Gastroesophageal sphincter (tissue), 4 donors: ENCODE measurements at regions not wholly inside any gene's neighbourhood (a gene's known extent, or its start where the extent isn't known, plus 50 kb on each side); places are given as distances from the start of the nearest gene placed in this dataset.

ENCODE experiments used
- ATAC-seq: fragments of 150-250 bp; one replicate; pipeline ENCODE4 v1.9.1; 2016; ENCODE audit warnings: mild to moderate bottlenecking, moderate library complexity
- H3K27ac ChIP-seq, 4 donors: fragments of 200-600 bp; sonication (generic) in 3 of 4; 1 replicate in 3 of 4; 2 replicates in 1 of 4; pipeline ENCODE4 v1.5.1; 2016 to 2019
- H3K27me3 ChIP-seq: fragments of 200-600 bp; sonication (generic); one replicate; pipeline ENCODE4 v1.5.1; 2019
- H3K36me3 ChIP-seq, 2 donors: fragments of 200-600 bp; sonication (generic); one replicate each; pipeline ENCODE4 v1.5.1; 2019; ENCODE audit warnings: control low read depth in 1 of 2
- H3K4me1 ChIP-seq, 3 donors: fragments of 200-600 bp; sonication (generic); 1 replicate in 2 of 3; 2 replicates in 1 of 3; pipeline ENCODE4 v1.5.1; 2016 to 2019; ENCODE audit warnings: control low read depth in 2 of 3
- H3K4me3 ChIP-seq, 2 donors: fragments of 200-600 bp; sonication (generic); one replicate each; pipeline ENCODE4 v1.5.1; 2019; ENCODE audit warnings: mild to moderate bottlenecking in 1 of 2, moderate library complexity in 1 of 2
- H3K9me3 ChIP-seq, 3 donors: fragments of 200-600 bp; sonication (generic); one replicate each; pipeline ENCODE4 v1.5.1; 2017 to 2019; ENCODE audit warnings: control low read depth in 2 of 3
- EP300 ChIP-seq: sonication (generic); formaldehyde crosslinking; IDR thresholded peaks from one replicate; pipeline ENCODE4 v1.6.1; 2017; ENCODE audit warnings: antibody characterized with exemption, mild to moderate bottlenecking
- POLR2A ChIP-seq, 2 donors: fragments of 450-650 bp; IDR thresholded peaks; one replicate each; pipeline ENCODE4 v1.6.1; 2017; ENCODE audit warnings: antibody characterized with exemption in 2 of 2, mild to moderate bottlenecking in 2 of 2, moderate library complexity in 1 of 2
- POLR2AphosphoS5 ChIP-seq: sonication (generic); formaldehyde crosslinking; IDR thresholded peaks from one replicate; pipeline ENCODE4 v1.6.1; 2017; ENCODE audit warnings: antibody characterized with exemption
- WGBS, 2 donors: methylation state at CpG; one replicate each; pipeline ENCODE4 v1.1.5; 2018; ENCODE audit warnings: low coverage in 1 of 2; 5-methylcytosine and 5-hydroxymethylcytosine counted together
- TF ChIP-seq, protein P1 (sequence below), 4 experiments: fragments of 200-600 bp in 2 of 4; fragments of 450-650 bp in 2 of 4; sonication (generic) in 1 of 4; IDR thresholded peaks; one replicate each; pipeline ENCODE4 v1.5.1; 2017 to 2019; ENCODE audit warnings: antibody characterized with exemption in 4 of 4, mild to moderate bottlenecking in 2 of 4, moderate library complexity in 2 of 4

DNA sequence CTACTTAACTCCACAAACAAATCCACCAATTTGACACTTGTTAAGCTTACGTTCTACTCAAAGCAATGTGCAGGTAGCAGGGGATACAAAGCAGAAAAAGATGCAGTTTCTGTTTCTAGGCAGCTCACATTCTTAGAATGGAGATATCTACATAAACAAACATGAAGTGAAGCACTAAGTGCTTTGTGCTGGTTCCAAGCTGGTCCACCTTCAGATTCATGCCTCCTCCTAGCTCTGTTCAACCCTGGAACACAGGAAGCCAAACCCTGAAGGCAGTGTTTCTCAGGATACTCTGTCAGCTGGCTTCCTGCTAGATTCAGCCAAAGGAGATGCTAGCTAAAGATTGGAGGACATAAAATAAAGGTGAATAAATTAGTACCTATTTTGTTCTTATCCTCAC, 55.3 kb upstream of the NOL4 start:
- H3K9me3 ChIP-seq, result no peaks in the 10 kb centered on the region
- no peaks in the 10 kb centered on the region for H3K36me3 ChIP-seq
- no peak for ATAC-seq
- no peaks in the 10 kb centered on the region for H3K4me1 ChIP-seq
- H3K27me3 ChIP-seq, result no peaks in the 10 kb centered on the region
- H3K4me3 ChIP-seq, result no peak overlapping the region
- TF ChIP-seq, protein P1, sequence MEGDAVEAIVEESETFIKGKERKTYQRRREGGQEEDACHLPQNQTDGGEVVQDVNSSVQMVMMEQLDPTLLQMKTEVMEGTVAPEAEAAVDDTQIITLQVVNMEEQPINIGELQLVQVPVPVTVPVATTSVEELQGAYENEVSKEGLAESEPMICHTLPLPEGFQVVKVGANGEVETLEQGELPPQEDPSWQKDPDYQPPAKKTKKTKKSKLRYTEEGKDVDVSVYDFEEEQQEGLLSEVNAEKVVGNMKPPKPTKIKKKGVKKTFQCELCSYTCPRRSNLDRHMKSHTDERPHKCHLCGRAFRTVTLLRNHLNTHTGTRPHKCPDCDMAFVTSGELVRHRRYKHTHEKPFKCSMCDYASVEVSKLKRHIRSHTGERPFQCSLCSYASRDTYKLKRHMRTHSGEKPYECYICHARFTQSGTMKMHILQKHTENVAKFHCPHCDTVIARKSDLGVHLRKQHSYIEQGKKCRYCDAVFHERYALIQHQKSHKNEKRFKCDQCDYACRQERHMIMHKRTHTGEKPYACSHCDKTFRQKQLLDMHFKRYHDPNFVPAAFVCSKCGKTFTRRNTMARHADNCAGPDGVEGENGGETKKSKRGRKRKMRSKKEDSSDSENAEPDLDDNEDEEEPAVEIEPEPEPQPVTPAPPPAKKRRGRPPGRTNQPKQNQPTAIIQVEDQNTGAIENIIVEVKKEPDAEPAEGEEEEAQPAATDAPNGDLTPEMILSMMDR (IDR thresholded peaks at IDR 0.05), result no peak
- TF ChIP-seq EP300 (no peak), POLR2AphosphoS5 (no peak), POLR2A (IDR thresholded peaks at IDR 0.05) (no peak)
- H3K27ac ChIP-seq, result no peak overlapping the region
- WGBS, 2 donors, result 67% methylated on average over 1 of the region's 1 CpG; no CpG with 5 or more reads in 1 of the 2 donors

DNA sequence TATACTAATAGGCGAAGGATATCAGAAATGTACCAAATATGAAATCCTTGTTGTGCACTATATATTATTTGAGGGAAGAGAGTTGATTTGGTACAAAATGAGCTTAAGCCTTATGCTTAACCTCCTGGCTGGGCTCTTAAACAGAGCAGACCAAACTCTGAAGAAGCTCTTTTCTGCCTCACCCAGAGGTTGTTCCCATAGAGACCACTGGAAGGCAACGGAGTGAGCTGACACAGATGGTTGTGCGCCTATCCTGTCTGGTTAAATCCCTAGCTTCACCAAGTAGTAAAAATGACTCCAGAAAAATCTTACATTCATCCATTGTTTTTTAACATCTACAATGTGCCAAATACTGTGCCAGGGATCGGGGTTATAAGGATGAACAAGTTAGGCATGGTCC, 55.9 kb upstream of the NOL4 start:
- Histone ChIP-seq H3K4me3 (no peak overlapping the region), H3K27ac (no peak overlapping the region), H3K4me1 (no peaks in the 10 kb centered on the region), H3K9me3 (no peaks in the 10 kb centered on the region), H3K36me3 (no peaks in the 10 kb centered on the region), H3K27me3 (no peaks in the 10 kb centered on the region)
- WGBS, 2 donors, result 73 to 87% methylated on average over 2 to 4 of the region's 4 CpGs
- TF ChIP-seq EP300 (no peak), POLR2AphosphoS5 (no peak), POLR2A (IDR thresholded peaks at IDR 0.05) (no peak)
- TF ChIP-seq, protein P1 (IDR thresholded peaks at IDR 0.05), result no peak
- no peak for ATAC-seq

DNA sequence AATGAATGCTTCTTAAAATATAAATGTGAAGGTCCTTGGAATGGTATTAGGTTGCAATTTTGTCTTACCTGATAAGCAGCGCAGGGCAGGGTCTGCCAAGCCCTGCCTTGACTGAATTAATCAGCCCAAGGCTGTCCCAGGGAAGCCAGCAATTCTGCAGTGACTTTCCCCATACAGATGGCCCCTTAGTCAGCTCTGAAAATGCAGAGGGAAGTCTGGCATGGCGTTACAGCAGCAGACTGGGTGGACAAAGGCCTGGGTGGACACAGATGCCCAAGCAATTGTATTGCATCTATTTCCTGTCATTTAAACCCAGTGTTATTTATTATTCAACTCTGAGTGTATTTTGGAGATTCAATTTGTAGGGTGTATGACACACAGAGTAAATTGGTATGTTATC, 56.6 kb upstream of the NOL4 start:
- WGBS, 2 donors, result 38 to 100% methylated on average over 1 to 2 of the region's 2 CpGs
- no peak for ATAC-seq
- Histone ChIP-seq H3K27ac (no peak overlapping the region), H3K27me3 (no peaks in the 10 kb centered on the region), H3K36me3 (no peaks in the 10 kb centered on the region), H3K4me3 (no peak overlapping the region), H3K9me3 (no peaks in the 10 kb centered on the region), H3K4me1 (no peaks in the 10 kb centered on the region)
- TF ChIP-seq, protein P1 (IDR thresholded peaks at IDR 0.05), result no peak
- TF ChIP-seq EP300 (no peak), POLR2AphosphoS5 (no peak)

DNA sequence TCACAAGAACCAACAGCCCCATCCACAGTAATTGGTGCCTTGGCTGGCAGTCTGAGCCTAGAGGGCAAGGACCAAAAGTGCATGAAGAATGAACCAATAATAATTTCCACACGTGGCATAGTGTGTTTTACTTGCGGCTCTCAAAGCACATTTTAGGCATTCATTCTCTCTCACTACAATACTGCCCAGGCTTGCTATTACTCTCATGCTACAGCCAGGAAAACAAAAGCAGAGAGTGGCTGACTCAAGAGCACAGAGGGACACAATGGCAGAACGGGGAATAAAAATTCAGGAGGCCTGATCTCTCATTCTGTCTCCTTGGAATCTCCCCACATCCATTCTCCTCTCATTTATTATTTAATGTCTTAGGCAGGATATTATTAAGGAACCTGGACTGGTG, 57.0 kb upstream of the NOL4 start:
- Histone ChIP-seq H3K36me3 (no peaks in the 10 kb centered on the region), H3K27ac (no peak overlapping the region), H3K9me3 (no peaks in the 10 kb centered on the region), H3K4me3 (no peak overlapping the region), H3K4me1 (no peaks in the 10 kb centered on the region), H3K27me3 (no peaks in the 10 kb centered on the region)
- no peak for ATAC-seq
- WGBS, 2 donors, result 65 to 80% methylated on average over 1 to 3 of the region's 3 CpGs
- TF ChIP-seq, protein P1 (IDR thresholded peaks at IDR 0.05), result no peak
- TF ChIP-seq POLR2A (IDR thresholded peaks at IDR 0.05), result no peak
- no peak for TF ChIP-seq POLR2AphosphoS5
- TF ChIP-seq EP300, result no peak

DNA sequence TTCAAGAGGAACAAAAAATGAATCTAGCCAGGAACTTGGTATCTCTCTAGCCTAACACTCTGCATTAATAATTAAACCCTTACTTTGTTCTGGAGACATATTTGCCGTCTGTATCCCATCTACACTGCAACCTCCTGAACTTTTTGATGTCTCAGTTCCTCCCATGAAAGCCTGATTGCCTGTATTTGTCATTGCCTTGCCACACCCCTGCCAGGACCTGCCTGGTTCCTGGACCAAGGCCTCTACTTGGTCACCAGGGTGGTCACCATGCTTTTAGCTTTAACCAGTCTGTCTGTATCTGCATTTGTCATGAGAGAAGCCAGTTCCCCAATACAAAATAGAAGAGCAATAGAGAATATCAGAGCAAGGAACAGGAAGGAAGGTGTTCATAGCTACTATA, 58.8 kb upstream of the NOL4 start:
- Histone ChIP-seq H3K9me3 (peaks cover 0 to 11% (median 0%) of the 10 kb centered on the region in 3 donors), H3K4me1 (no peaks in the 10 kb centered on the region), H3K36me3 (no peaks in the 10 kb centered on the region), H3K4me3 (no peak overlapping the region), H3K27ac (no peak overlapping the region), H3K27me3 (no peaks in the 10 kb centered on the region)
- TF ChIP-seq POLR2AphosphoS5, result no peak
- no peak for TF ChIP-seq EP300
- TF ChIP-seq, protein P1 (IDR thresholded peaks at IDR 0.05), result no peak
- TF ChIP-seq POLR2A (IDR thresholded peaks at IDR 0.05), result no peak
- no peak for ATAC-seq
- WGBS, 2 donors, result 50 to 53% methylated on average over 1 of the region's 1 CpG
